ENCODE measurements at regions not wholly inside any gene's neighbourhood (a gene's known extent, or its start where the extent isn't known, plus 50 kb on each side); places are given as distances from the start of the nearest gene placed in this dataset.
"Not testable (repeated sequence)": the region's sequence is repeated elsewhere in the genome, so short reads cannot be mapped to it uniquely, and the experiment has no call there.

GRCh38 chr4:53885668-53886067 lies 178.7 kb downstream of the CHIC2 start:
- no peaks in the 10 kb centered on the region for H3K36me3 ChIP-seq (ENCODE audit: control insufficient read depth, insufficient read depth, low read length)
- POLR2A ChIA-PET, result no interaction called here
- no peak for TF ChIP-seq CTCF (IDR thresholded peaks at IDR 0.05; ENCODE audit: insufficient read depth, low read depth, low read length)
- H3K4me3 ChIP-seq (ENCODE audit: low read depth, low read length), result no peak overlapping the region
- CTCF ChIA-PET, result no interaction called here
- DNase-seq (ENCODE audit: low read depth), result no peak
- H3K27me3 ChIP-seq (ENCODE audit: control insufficient read depth, insufficient read depth, low read length), result no peaks in the 10 kb centered on the region

GRCh38 chr4:53877096-53877495 lies 187.3 kb downstream of the CHIC2 start:
- H3K36me3 ChIP-seq (ENCODE audit: control insufficient read depth, insufficient read depth, low read length); DNase-seq (ENCODE audit: low read depth); POLR2A ChIA-PET; H3K27me3 ChIP-seq (ENCODE audit: control insufficient read depth, insufficient read depth, low read length); H3K4me3 ChIP-seq (ENCODE audit: low read depth, low read length): not testable (repeated sequence)
- CTCF ChIA-PET, result interaction anchor here (0.6 kb wide), 1 partner anchor 185 kb away, joined by 3 read pairs; no protein-coding TSS in a partner anchor

GRCh38 chr4:53866055-53866454 lies 198.3 kb downstream of the CHIC2 start:
- no peak for DNase-seq (ENCODE audit: low read depth)
- Histone ChIP-seq H3K27me3 (ENCODE audit: control insufficient read depth, insufficient read depth, low read length) (no peaks in the 10 kb centered on the region), H3K4me3 (ENCODE audit: low read depth, low read length) (no peak overlapping the region), H3K36me3 (ENCODE audit: control insufficient read depth, insufficient read depth, low read length) (no peaks in the 10 kb centered on the region)
- ChIA-PET POLR2A (no interaction called here), CTCF (no interaction called here)
- TF ChIP-seq CTCF (IDR thresholded peaks at IDR 0.05; ENCODE audit: insufficient read depth, low read depth, low read length), result no peak

- POLR2A ChIA-PET, result no interaction called here
Measured at GRCh38 chr4:53865054-53865453, 199.4 kb downstream of the CHIC2 start.

GRCh38 chr4:53863736-53864365 lies 200.6 kb downstream of the CHIC2 start:
- no peak for DNase-seq (ENCODE audit: low read depth)
- POLR2A ChIA-PET, result interaction anchor here (0.6 kb wide), 1 partner anchor 386 kb away, joined by 3 read pairs; no protein-coding TSS in a partner anchor
- no peaks in the 10 kb centered on the region for H3K36me3 ChIP-seq (ENCODE audit: control insufficient read depth, insufficient read depth, low read length)
- no peak overlapping the region for H3K4me3 ChIP-seq (ENCODE audit: low read depth, low read length)
- TF ChIP-seq CTCF (IDR thresholded peaks at IDR 0.05; ENCODE audit: insufficient read depth, low read depth, low read length), result no peak
- CTCF ChIA-PET, result interaction anchor here (1.4 to 1.9 kb wide), 2 partner anchors 11 to 207 kb away, joined by 3 to 9 read pairs; no protein-coding TSS in a partner anchor
- H3K27me3 ChIP-seq (ENCODE audit: control insufficient read depth, insufficient read depth, low read length), result no peaks in the 10 kb centered on the region

More at GRCh38 chr4:53865054-53865453, 199.4 kb downstream of the CHIC2 start:
- DNase-seq (ENCODE audit: low read depth), result no peak
- TF ChIP-seq CTCF (IDR thresholded peaks at IDR 0.05; ENCODE audit: insufficient read depth, low read depth, low read length), result no peak
- Histone ChIP-seq H3K36me3 (ENCODE audit: control insufficient read depth, insufficient read depth, low read length) (no peaks in the 10 kb centered on the region), H3K4me3 (ENCODE audit: low read depth, low read length) (no peak overlapping the region), H3K27me3 (ENCODE audit: control insufficient read depth, insufficient read depth, low read length) (no peaks in the 10 kb centered on the region)
- CTCF ChIA-PET, result interaction anchor here (0.6 kb wide), 1 partner anchor 290 kb away, joined by 3 read pairs; no protein-coding TSS in a partner anchor

GRCh38 chr4:53863158-53863557 lies 201.2 kb downstream of the CHIC2 start:
- DNase-seq (ENCODE audit: low read depth), result no peak
- H3K27me3 ChIP-seq (ENCODE audit: control insufficient read depth, insufficient read depth, low read length), result no peaks in the 10 kb centered on the region
- no peaks in the 10 kb centered on the region for H3K36me3 ChIP-seq (ENCODE audit: control insufficient read depth, insufficient read depth, low read length)
- CTCF ChIA-PET, result interaction anchor here (1.0 to 2.0 kb wide), 6 partner anchors 12 to 206 kb away, joined by 3 to 10 read pairs (median 5); no protein-coding TSS in a partner anchor
- TF ChIP-seq CTCF (IDR thresholded peaks at IDR 0.05; ENCODE audit: insufficient read depth, low read depth, low read length), result no peak
- POLR2A ChIA-PET, result no interaction called here
- H3K4me3 ChIP-seq (ENCODE audit: low read depth, low read length), result no peak overlapping the region
